MCF 10A (cell line): ENCODE measurements at regions not wholly inside any gene's neighbourhood (a gene's known extent, or its start where the extent isn't known, plus 50 kb on each side); places are given as distances from the start of the nearest gene placed in this dataset.

Experiments
- BruUV-seq: library from RNA; stranded (reverse); fragments of 400-500 nt; replicated peaks from 2 replicates; lab custom pipeline; 2021; lab: Mats Ljungman, UMichigan
- CTCF ChIA-PET: fragments of 300-600 bp; sonication (Branson Sonifier 250); formaldehyde crosslinking; extraction: SDS; loops from one replicate; lab custom pipeline; 2021; ENCODE audit warnings: antibody characterized with exemption, inconsistent platforms; lab: Yijun Ruan, JAX
- POLR2A ChIA-PET: fragments of 300-600, 350-650 bp; sonication (Branson Sonifier 250); formaldehyde crosslinking; extraction: SDS; loops from one replicate; lab custom pipeline; 2020; ENCODE audit warnings: antibody characterized with exemption, inconsistent platforms; lab: Yijun Ruan, JAX
- DNase-seq: peaks from one replicate; pipeline ENCODE4 v3.0.0-alpha.2; 2018; ENCODE audit not compliant: unreplicated experiment
- H3K27ac Mint-ChIP-seq: one replicate; pipeline ENCODE4 v1.8.0; 2022; ENCODE audit warnings: mild to moderate bottlenecking, low read depth, mixed read lengths; ENCODE audit not compliant: unreplicated experiment
- H3K27me3 Mint-ChIP-seq: one replicate; pipeline ENCODE4 v1.8.0; 2022; ENCODE audit warnings: mixed read lengths; ENCODE audit not compliant: insufficient read depth, unreplicated experiment
- H3K36me3 Mint-ChIP-seq: one replicate; pipeline ENCODE4 v1.8.0; 2022; ENCODE audit warnings: mild to moderate bottlenecking, moderate library complexity, mixed read lengths; ENCODE audit not compliant: insufficient read depth, unreplicated experiment
- H3K4me1 Mint-ChIP-seq: one replicate; pipeline ENCODE4 v1.8.0; 2022; ENCODE audit warnings: mixed read lengths; ENCODE audit not compliant: insufficient read depth, unreplicated experiment
- H3K4me3 Mint-ChIP-seq: one replicate; pipeline ENCODE4 v1.8.0; 2022; ENCODE audit warnings: mild to moderate bottlenecking, moderate library complexity, mixed read lengths; ENCODE audit not compliant: unreplicated experiment
- H3K9me3 Mint-ChIP-seq: one replicate; pipeline ENCODE4 v1.8.0; 2022; ENCODE audit warnings: mixed read lengths; ENCODE audit not compliant: unreplicated experiment
- CTCF ChIP-seq: fragments of 200-600 bp; IDR thresholded peaks from one replicate; pipeline ENCODE4 v1.8.0; 2022; ENCODE audit warnings: antibody characterized with exemption, mild to moderate bottlenecking; ENCODE audit not compliant: unreplicated experiment
- intact Hi-C: fragments of 100-400 bp; cut with micrococcal nuclease; formaldehyde crosslinking; loops from 2 replicates; pipeline ENCODE4 v1.14.1; 2022

GRCh38 chr16:63749276-63749675 lies 1372.6 kb downstream of the CDH11 start:
- Mint-ChIP-seq H3K27ac (no peak overlapping the region), H3K4me3 (no peak overlapping the region), H3K36me3 (no peaks in the 10 kb centered on the region), H3K4me1 (peaks cover 6% of the 10 kb centered on the region), H3K9me3 (no peaks in the 10 kb centered on the region), H3K27me3 (no peaks in the 10 kb centered on the region)
- ChIA-PET CTCF (interaction anchor here (0.7 kb wide), 1 partner anchor 631 kb away, joined by 4 read pairs; no protein-coding TSS in a partner anchor), POLR2A (interaction anchor here (1.0 kb wide), 1 partner anchor 9 kb away, joined by 3 read pairs; no protein-coding TSS in a partner anchor)
- intact Hi-C loops = no loop called here
- BruUV-seq = no TSS peak
- no peak for DNase-seq
- no peak for TF ChIP-seq CTCF

GRCh38 chr16:63745456-63745855 lies 1376.4 kb downstream of the CDH11 start:
- intact Hi-C loops = no loop called here
- Mint-ChIP-seq H3K36me3 (no peaks in the 10 kb centered on the region), H3K4me3 (no peak overlapping the region), H3K4me1 (peaks cover 6% of the 10 kb centered on the region), H3K27me3 (no peaks in the 10 kb centered on the region), H3K27ac (no peak overlapping the region), H3K9me3 (no peaks in the 10 kb centered on the region)
- no TSS peak for BruUV-seq
- no peak for DNase-seq
- ChIA-PET CTCF (interaction anchor here (0.9 kb wide), 1 partner anchor 53 kb away, joined by 3 read pairs; no protein-coding TSS in a partner anchor), POLR2A (interaction anchor here (0.8 kb wide), 1 partner anchor 10 kb away, joined by 4 read pairs; no protein-coding TSS in a partner anchor)
- TF ChIP-seq CTCF = no peak

- intact Hi-C loops = no loop called here
- DNase-seq = no peak
- H3K4me1 Mint-ChIP-seq = peaks cover 6% of the 10 kb centered on the region
- POLR2A ChIA-PET = no interaction called here
- no peak overlapping the region for H3K27ac Mint-ChIP-seq
- no peak for TF ChIP-seq CTCF
- H3K27me3 Mint-ChIP-seq = no peaks in the 10 kb centered on the region
- no peaks in the 10 kb centered on the region for H3K36me3 Mint-ChIP-seq
- BruUV-seq = no TSS peak
- no peaks in the 10 kb centered on the region for H3K9me3 Mint-ChIP-seq
- H3K4me3 Mint-ChIP-seq = no peak overlapping the region
- CTCF ChIA-PET = interaction anchor here (0.8 kb wide), 1 partner anchor 72 kb away, joined by 3 read pairs; no protein-coding TSS in a partner anchor
These were observed 1377.6 kb downstream of the CDH11 start for GRCh38 chr16:63744077-63744874.

GRCh38 chr16:63742150-63742549 lies 1379.7 kb downstream of the CDH11 start:
- no peaks in the 10 kb centered on the region for H3K27me3 Mint-ChIP-seq
- ChIA-PET POLR2A (interaction anchor here (0.6 kb wide), 1 partner anchor 65 kb away, joined by 3 read pairs; no protein-coding TSS in a partner anchor), CTCF (no interaction called here)
- H3K27ac Mint-ChIP-seq = no peak overlapping the region
- H3K4me1 Mint-ChIP-seq = peaks cover 6% of the 10 kb centered on the region
- no peak for DNase-seq
- intact Hi-C loops = no loop called here
- no TSS peak for BruUV-seq
- peaks cover 9% of the 10 kb centered on the region for H3K9me3 Mint-ChIP-seq
- no peak for TF ChIP-seq CTCF
- no peaks in the 10 kb centered on the region for H3K36me3 Mint-ChIP-seq
- H3K4me3 Mint-ChIP-seq = no peak overlapping the region
